HK-2 (cell line): ENCODE measurements at regions not wholly inside any gene's neighbourhood (a gene's known extent, or its start where the extent isn't known, plus 50 kb on each side); places are given as distances from the start of the nearest gene placed in this dataset.

Source experiments
- DNase-seq: peaks from one replicate; pipeline ENCODE4 v3.0.0-alpha.2; 2018; ENCODE audit not compliant: unreplicated experiment

DNA sequence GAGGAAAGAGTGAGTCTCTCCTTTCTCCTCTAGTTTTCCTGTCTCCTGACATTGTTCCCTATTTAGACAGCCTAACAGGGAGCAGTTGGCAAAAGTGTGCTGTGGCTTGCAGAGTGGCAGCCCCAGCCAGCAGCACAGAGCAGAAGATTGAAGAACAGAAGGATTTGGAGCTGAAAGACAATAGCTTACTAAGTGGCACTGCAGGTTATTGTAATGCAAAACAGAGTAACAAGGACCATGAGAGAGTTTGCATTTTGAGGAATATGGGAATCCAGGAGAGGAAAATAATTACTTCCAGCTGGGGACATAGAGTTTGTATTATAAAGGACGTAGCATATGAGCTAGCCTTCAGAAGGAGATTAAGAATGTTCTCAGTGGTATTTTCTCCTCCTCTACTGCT is 342.4 kb downstream of the AKAIN1 start:
- no peak for DNase-seq

DNA sequence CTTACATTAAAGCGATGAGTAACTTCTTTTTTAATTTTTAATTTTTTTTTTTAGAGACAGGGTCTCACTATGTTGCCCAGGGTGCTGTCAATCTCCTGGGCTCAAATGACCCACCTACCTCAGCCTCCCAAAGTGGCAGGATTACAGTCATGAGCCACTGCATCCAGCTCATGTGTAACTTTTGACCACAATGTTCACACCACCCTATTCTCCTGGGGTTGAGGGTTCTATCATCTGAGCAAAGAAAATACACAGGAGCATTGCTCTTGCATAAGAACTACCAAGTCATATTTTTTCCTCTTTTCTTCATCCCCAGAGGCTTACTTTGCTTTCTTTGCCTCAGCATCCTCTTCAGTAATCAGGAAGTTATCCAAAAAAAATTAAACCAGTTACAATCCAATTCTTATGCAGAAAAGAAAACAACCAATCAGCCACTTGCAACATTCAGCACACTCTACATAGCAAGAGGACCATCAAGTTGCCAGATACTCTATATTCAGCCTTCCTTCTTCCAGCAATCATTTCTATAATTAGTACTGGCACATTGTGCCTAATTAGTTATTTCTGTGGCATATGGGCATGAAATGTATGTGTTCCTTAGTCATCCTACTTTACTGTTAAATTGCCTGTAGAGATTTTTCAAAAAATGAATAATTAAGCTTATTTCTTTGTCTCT is 345.6 kb downstream of the AKAIN1 start:
- DNase-seq = no peak

DNA sequence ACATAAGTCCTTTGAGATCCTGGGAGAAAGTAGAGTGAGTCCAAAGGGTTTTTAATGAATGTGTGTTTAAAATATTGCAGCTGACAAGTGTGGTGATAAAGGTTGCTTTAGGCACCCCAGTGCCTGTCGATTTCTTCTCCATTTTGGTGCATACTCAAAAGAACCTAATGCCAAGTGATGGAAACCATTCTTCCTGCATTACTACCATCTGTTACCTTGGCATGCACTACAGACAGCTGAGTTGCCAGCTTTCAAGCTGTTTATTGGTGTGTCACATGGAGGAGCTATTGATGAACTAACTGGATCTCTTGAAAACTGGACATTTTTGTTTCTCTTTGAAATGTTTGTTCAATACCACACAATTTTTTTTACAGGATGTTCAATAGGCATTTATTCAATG is 350.0 kb downstream of the AKAIN1 start:
- no peak for DNase-seq

DNA sequence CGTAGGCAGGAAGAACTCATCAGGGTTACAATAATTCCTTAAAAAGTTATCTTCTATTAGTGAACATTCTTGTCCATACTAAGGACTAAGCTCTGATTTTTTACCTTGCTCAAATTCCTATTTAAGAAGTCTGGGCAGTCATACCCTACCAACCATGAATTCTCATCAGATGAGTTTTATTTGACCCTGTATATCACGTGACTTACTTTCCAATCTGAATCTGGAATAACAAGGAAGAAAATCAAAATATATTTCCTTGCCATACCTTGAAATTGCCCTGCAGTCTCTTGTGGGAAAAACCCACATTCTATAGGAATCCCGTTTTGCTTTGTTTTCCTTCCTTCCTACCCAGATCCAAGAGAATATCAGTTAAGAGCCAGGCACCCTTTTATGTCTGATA is 352.7 kb downstream of the AKAIN1 start:
- no peak for DNase-seq

DNA sequence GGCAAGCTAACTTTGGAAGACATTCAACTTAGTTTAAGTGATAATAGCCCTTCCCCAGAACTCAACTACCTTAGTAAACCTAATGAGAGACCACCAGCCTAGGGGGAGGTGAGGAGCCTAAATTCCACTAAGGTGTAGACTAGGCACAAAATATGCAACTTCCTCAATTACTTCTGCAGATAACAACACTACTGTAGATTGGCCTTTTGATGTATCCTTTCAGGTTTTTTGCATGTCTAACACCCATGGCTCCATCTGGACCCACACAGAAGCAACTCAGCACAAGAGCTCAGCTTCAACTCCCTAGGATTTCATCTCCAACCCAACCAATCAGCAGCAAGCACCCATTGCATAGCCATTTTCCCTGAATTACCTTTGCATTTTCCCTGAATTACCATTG is 353.3 kb downstream of the AKAIN1 start:
- no peak for DNase-seq

DNA sequence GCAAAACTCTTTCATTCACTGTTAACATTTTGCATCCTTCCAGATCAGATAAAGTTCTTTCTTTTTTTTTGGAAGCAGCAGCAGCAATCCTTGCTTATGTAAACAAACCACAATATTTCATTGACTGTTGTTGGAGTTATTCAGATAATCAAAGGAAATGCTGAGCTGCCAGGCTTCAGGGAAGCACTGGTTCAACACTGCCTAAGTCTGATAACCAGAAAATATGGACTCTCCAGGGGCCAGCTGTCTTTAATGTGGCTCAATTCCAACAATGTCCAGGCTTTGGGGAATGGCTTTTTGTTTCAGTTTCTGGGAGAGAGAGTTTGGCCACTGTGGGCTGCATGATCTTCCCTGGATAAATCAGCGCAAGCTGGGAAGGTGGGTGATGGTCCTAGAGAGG is 354.3 kb downstream of the AKAIN1 start:
- DNase-seq = no peak

DNA sequence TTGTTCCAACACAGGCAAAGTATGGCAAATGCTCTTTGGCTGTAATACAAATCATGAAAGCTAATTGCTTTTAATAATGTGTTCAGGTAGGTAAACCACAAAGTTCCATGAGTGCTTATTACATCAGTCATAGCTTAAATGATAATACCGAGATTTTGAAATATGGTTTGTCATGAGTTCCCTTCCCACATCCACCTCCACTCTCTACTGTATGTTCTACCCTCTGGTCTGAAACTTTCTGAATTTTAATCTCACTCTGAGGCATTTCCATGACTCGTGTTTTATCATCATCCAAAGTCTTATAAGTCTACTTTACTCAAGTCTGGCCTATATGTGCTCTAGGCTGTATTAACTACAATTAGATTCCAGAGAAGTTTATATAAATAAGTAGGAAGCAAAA is 354.8 kb downstream of the AKAIN1 start:
- DNase-seq = no peak

DNA sequence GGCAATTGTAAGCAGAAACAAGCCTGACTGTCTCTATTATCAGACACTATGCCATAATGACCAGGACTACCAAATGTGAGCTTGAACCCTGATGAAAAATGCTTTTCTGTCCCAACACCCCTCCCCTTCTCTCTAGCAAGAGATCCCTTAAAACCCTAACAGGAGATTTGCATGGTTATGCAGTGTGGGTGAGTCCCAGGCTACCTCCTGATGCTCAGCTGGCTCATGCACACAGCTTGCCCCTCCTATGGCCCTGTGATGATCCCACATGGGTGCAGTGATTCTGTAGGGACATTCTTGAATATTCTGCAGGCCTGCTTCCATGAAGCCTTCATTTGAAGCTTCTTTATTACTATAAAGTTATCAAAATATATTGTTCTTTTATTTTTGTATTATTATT is 357.4 kb downstream of the AKAIN1 start:
- DNase-seq = no peak

DNA sequence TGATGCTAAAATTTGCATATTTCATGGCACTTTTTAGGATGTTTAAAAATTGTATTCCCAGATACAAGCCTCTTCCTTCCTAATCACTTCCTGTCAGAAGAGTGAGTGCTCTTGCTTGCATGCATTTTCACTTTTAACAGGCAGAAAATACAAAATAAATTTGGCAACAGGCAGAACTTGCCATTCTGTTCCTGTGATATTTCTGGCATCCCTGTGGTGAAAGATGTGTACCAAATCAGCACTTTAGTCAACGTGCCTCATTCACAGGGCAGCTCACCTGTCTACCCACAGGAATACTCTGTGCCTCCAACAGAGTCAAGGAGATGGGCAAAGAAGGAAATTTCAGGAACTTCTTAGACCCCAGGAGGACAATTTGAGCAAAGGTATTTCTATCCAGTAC is 360.9 kb downstream of the AKAIN1 start:
- no peak for DNase-seq

DNA sequence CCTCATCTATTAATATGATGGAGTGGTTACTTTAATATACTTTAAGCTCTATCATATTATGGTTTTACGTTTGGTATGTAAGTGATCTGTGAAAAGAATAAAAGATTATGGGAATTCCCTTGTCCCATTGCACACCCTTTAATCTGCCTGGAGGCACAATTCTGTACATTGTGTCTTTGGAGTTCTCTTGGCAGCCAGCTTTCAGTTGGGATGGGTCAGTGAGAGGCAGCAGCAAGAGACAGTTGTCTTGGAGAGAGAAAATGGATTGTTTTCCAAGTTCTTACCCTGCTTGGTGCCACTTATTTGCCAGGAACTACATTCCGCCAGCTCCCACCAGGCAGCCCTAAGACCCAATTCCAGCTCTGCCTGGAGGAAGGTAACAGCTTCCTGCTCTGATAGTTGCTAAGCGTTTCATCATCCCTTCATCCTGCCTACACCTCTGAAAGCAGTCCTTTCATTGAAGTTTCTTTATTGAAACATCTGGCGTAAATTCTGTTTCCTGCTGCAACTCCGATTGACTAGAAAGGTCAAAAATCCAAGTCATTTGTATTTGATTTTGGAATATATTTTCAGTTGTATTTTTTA is 365.2 kb downstream of the AKAIN1 start:
- DNase-seq = no peak

DNA sequence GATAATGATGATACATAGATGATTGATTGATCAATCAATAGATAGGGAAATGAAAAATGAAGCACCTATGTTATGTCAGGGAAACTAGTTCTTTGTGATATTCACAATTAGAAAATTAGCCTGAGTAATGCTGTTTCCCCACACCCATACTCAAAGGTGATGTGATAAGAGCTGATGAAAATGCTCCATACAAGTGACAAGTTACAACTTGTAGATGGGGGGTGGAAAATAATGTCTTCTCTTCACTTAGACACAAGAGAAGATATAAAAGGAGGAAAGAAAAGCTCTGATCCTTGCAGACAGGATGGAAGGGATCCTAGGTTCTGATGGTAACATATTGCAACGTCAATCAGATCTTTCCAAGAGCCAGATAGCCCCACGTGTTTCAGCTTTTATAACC is 365.9 kb downstream of the AKAIN1 start:
- no peak for DNase-seq

DNA sequence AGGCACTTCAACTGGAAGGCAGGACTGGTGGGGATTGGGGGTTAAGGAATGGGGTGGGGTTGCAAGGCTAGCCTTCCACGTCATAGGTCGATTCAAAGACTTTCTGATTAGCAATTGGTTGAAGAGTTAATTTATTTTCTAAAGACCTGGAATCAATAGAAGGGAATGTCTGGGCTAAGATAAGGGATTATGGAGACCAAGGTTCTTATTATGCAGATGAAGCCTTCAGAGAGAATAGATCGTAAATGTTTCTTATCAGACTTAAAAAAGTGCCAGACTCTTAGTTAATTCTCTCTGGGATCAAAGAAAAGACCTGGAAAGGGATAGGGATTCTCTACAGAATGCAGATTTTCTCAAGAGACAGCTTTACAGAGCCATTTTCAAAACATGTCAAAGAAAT is 368.0 kb upstream of the DLGAP1 start:
- DNase-seq = no peak

DNA sequence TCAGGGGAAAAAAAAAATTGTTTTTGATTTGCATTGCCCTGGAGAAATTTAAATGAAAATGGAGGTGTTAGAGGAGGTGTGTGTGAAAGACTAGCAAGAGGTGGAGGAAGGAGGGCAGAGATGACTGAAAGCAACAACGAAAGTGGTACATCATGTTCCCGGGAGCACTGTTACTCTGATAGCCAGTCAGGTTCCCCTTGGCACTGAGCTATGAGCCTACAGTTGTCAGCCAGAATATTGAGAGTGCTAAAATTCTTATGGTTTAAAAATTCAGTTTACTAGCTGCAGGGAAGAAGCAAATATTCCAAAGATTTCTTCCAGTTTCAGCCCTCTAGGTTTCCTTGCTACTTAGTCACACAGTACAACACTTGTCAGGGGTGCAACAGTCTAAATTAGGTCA is 366.7 kb upstream of the DLGAP1 start:
- no peak for DNase-seq

DNA sequence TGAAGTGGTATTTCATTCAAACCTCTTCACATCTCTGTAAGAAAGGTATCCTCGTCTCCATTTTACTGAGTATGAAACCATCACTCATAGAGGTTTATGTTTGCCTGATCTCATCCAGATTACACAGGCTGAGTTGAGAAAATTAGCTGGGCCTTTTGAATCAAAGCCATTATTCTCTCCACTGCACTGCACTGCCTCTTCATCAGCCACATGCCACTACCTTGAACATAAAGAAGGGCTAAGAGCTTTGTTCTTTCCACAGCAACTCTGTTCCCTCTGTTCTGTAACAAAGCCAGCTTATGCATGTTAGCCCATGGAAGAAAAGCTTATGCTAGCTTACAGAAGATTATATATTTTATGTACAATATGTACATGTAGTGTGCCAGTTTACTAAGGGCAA is 362.6 kb upstream of the DLGAP1 start:
- no peak for DNase-seq

DNA sequence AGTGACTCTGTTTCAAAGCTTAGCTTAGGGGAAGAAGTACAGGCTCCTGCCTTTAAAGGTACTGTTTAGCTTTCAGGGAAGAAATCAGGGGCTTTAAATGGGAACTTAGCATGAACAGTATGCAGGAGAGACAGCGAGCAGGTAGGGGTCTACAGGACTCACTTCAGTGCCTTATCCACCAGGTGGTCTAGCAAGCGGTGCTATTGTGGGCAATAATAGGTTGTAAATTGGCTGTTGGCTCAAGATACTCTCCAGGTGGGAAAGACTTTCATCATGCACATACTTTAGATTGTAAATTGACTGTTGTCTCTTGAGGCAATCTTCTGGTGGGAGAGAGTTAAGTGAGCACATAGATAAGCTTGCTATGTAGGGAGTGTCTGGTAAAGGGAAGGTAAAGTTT is 358.6 kb upstream of the DLGAP1 start:
- no peak for DNase-seq

DNA sequence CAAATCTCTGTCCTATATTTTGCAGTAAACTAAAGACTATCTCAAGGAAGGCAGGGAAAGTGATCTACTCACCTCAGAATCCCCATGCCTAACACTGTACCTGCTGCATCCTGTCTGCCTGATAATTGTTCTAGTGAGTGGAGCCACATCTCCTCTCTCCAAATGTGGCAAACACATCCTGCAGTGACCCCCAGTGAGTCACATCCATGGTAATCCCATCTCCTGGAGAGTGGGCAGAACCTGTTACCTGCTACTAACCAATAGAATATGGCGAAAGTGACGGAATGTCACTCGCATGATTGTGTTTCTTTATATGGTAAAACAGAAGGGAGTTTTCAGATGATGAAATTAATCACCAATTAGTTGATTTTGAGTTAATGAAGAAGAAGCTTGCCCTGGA is 353.8 kb upstream of the DLGAP1 start:
- DNase-seq = no peak

DNA sequence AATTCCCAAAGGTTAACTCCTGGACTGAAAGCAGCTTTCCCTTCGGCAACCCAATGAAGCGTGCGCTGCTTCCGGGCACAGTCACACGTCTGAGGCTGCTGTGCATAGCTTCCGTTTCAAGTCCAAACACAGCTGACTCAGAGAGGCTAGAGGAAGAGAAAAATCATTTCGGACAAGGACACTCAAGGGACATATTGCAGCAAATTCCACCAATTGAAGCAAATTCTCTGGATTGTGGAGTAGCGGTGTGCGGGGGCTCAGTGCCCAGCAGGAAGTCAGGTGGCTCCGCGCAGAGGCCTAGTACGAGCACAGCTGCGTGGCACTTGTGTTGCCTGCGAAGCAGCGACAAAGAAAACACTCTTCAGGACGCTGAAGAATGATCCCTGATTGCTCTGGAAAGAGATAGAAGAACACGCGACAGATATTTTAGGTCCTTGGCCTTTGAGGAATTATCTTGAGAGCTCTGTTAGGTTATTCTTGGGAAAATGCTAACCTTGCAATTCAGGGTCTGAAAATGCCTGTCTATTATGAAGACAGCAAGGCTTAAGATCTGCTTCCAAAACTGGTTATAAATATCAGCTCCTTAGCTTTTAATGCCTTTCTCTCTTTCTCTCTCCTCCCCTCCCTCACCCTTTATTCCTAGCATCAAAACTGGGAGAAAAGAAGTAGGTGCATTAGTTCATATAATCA is 352.6 kb upstream of the DLGAP1 start:
- no peak for DNase-seq

DNA sequence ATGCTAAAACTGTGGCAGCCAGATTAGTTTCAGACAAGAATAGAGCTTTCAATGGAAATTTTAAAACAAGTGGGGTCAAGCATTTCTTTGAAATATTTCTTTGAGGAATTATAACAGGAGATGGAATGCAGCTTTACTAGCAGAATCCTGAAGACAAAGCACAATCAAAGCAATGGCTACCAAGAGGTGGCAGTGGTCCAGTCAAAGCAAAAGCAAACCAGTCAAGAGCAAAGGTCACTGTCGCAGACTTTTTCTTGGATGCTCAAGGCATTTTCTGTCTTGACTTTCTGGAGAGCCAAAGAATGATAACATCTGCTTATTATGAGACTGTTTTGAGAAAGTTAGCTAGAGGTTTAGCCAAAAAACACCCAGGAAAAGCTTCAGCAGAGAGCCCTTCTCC is 351.2 kb upstream of the DLGAP1 start:
- DNase-seq = no peak

DNA sequence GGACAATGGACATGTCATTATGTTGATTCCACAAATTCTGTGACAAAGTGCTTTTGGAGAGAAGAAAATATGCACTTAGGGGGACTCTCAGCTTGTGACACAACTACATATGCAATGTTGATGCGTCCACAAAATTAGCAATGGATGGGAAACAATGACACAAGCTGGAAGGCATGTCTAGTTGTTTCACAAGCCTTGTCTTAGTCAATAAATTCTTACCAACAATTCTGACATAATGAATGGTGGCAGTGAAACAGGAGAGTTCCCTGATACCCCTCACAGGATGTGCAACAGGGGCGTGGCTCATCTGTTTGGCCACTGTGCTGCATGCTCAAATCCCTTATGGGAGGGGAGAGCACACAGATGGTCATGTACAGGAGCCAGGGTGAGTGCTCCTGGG is 347.2 kb upstream of the DLGAP1 start:
- DNase-seq = no peak

DNA sequence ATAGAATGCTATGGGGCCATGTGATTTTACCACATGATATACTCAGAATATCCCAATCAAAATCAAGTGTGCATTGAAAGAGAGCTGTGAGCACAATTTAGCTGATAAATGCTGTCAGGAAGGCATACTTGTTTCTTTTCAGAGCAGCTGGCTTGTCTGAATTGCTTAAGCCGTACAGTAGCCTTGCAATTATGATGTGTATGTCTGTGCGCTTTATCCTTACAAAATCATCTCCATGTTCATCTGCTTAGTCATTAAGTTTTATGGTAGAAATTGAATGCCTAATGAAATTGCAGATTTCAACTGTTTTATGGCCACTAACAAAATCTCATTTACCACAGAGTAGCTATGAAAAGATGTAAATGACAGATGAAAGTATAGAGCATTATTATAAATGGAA is 346.0 kb upstream of the DLGAP1 start:
- no peak for DNase-seq

DNA sequence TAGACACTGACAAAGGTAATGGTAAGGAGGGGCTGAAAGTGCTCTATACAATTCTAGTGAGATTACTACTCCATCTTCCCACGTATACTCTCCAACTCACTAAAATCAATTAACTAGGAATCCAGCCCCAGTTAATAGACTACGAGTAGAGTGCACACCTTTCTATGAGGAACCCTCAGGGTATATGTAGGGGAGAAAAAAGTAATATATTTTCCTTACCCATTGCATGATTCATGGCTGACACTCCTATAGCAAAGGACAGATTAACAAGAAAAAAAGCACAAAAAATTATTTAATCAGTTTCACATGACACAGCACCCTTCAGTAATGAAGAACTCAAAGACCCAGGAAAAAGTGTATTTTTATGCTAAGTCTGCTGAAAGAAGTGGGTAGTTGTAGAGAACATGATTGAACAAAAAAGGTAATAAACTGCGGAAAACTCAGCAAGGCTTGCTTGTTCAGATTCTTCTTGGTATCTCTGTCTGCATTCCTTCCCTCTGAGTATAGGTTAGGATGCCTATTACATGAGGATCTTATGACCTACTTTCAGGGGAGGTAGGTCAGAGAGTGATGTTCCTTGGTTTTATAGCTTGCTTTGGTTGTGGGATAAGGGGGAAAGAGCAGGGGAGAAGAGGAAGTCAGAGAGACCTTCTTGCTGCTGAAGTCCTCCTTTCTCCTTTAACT is 342.0 kb upstream of the DLGAP1 start:
- no peak for DNase-seq

DNA sequence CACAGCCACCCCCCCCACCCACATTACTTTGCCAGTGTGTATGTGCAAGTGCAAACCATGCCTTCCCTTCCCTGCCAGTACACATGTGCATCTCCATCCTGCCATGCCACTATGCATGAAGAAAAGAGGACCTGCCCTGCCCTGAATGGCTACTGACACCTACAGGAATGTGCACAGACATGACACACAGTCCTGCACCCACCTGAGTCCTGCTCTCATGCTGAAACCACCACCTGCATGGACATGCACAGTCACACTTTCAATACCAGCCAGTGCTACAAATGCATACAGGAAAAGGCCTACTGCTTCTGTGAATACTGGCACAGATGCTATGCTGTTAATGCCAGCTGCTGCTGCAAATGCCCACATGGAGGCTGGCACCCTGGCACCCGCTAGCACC is 334.4 kb upstream of the DLGAP1 start:
- DNase-seq = no peak

DNA sequence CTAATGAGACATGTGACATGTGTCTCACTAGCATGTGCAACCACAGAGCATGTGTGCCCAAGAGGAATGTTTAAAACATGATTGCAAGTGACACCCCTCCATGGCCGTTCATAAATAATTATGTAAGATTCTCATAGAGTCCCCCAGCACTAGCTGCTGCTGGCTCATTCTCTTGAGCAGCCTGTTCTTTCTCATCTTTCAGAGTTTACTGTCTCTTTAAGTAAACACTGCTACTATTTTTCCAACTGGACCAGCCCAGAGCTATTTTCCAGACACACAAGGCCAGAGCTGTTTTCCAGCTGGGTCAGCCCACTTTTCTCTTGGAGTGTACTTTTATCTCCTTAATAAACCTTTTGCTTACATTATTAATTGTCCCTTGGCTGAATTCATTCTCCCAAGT is 326.8 kb upstream of the DLGAP1 start:
- DNase-seq = no peak
